ENCODE measurements at regions not wholly inside any gene's neighbourhood (a gene's known extent, or its start where the extent isn't known, plus 50 kb on each side); places are given as distances from the start of the nearest gene placed in this dataset.

DNA sequence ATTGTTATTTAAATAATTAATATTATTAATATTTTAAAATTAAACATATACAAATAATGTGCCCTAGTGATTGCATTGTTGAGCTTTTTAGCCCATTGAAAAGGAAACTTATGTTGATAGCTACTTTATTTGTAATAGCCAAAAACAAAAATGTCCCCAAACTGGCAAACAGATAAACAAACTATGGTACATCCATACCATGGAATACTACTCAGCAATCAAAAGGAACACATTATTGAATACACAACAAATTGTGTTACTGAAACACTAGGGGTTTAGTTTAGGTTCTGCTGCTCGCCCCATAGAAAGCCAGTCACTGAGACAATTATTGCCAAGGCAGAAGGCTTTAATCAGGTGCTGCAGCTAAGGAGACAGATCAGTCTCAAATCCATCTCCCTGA is 239.7 kb upstream of the KITLG start:
- TF ChIP-seq YY1 (IDR thresholded peaks at IDR 0.05; ENCODE audit: insufficient read depth, insufficient read length): no peak
- TF ChIP-seq ZNF274 (IDR thresholded peaks at IDR 0.05; ENCODE audit: low read depth, low read length): no peak
